ENCODE measurements at regions not wholly inside any gene's neighbourhood (a gene's known extent, or its start where the extent isn't known, plus 50 kb on each side); places are given as distances from the start of the nearest gene placed in this dataset.
A peak's percentile ranks its signal among the peaks of the same experiment; 100 is the strongest.

DNA sequence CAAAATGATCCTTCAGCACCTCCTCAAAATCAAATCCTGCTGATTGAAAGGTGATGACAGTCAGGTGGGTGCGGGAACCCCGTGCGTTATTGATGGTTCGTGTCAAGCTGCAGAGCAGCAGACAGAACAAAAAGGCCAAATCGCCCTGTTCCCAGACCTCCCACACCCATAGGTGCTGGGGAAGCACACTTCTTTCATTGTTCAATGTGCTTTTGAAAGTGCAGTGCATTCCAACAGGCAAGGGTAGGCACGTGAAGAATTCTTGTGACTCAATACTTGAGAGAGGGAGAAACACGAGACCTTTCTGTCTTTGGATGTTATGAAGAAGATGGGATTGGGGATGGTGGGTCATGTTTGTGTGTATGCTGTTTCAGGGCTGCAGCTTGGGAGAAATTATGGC lies 514.0 kb downstream of the MCTP2 start:
- H3K9me3 Mint-ChIP-seq = peaks cover 3% of the 10 kb centered on the region
- H3K4me1 Mint-ChIP-seq = peaks cover 27% of the 10 kb centered on the region
- H3K79me2 ChIP-seq (replicated peaks; ENCODE audit: insufficient read depth) = no peaks in the 10 kb centered on the region
- TF ChIP-seq ETS1 (IDR thresholded peaks at IDR 0.05) = no peak
- no peak for TF ChIP-seq ZNF462 (CRISPR knock-in tag; IDR thresholded peaks at IDR 0.05)
- TF ChIP-seq REST (IDR thresholded peaks at IDR 0.05; ENCODE audit: unreplicated experiment) = no peak
- TF ChIP-seq ZNF331 (CRISPR knock-in tag; IDR thresholded peaks at IDR 0.05; ENCODE audit: low read depth) = no peak
- H3K27me3 ChIP-seq (ENCODE audit: insufficient read depth) = no peaks in the 10 kb centered on the region
- H3K27me3 Mint-ChIP-seq (ENCODE audit: insufficient read depth, low read depth, poor library complexity) = peaks cover 7% of the 10 kb centered on the region
- H3K36me3 Mint-ChIP-seq (ENCODE audit: low read depth) = peaks cover 6% of the 10 kb centered on the region; the same call in 2 of the 3 replicates
- H3K4me1 ChIP-seq (ENCODE audit: insufficient read depth) = peaks cover 11% of the 10 kb centered on the region
- H3F3A ChIP-seq (replicated peaks; ENCODE audit: low read depth) = no peaks in the 10 kb centered on the region
- no peak overlapping the region for H3K27ac Mint-ChIP-seq
- DNase-seq (ENCODE audit: low spot score) (peak; percentile 21), ATAC-seq (peak; percentile 20; the same call in 1 of the 3 replicates)
- H3K4me3 Mint-ChIP-seq = no peak overlapping the region
- H3K36me3 ChIP-seq (ENCODE audit: insufficient read depth) = no peaks in the 10 kb centered on the region
- H4K20me1 ChIP-seq (replicated peaks; ENCODE audit: insufficient read depth) = no peaks in the 10 kb centered on the region
- H3K27ac ChIP-seq (ENCODE audit: low read depth) = no peak overlapping the region
- no peak overlapping the region for H3K4me3 ChIP-seq
- peaks cover 10% of the 10 kb centered on the region; the same call in 1 of the 2 replicates for H3K9me2 ChIP-seq (ENCODE audit: insufficient read depth)
- H3K4me2 ChIP-seq = no peak overlapping the region
- no peak overlapping the region for H2AFZ ChIP-seq
